Mesenteric fat pad (tissue), 1 donor: ENCODE measurements at regions not wholly inside any gene's neighbourhood (a gene's known extent, or its start where the extent isn't known, plus 50 kb on each side); places are given as distances from the start of the nearest gene placed in this dataset.
"Not testable (repeated sequence)": the region's sequence is repeated elsewhere in the genome, so short reads cannot be mapped to it uniquely, and the experiment has no call there.

Experiments
- DNase-seq: peaks from one replicate; pipeline ENCODE4 v3.0.0-alpha.2; 2020; ENCODE audit warnings: low spot score
- donor health status: DM: yes; HTN: yes; CAD: no.

GRCh38 chr11:81579339-81579738, 1154.3 kb downstream of the FAM181B start:
- DNase-seq, result no peak

DNA sequence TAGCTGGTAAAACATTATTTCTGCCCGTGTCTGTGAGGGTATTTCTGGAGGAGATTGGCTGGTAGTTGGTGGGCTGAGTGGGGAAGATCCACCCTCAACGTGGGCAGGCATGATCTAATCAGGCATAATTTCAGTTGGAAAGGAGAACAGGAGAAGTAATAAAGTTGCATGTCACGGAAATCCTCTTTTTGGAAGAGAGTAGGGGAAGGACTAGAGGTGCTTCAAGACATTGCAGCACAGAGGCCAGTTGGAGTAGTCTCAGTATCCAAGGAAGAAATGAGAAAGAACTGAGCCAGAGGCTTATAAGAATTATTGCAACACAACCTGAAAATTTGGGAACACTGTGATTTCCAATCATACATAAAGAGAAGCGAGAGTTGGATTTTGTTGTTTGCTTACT, 1155.1 kb downstream of the FAM181B start:
- DNase-seq, result no peak

DNA sequence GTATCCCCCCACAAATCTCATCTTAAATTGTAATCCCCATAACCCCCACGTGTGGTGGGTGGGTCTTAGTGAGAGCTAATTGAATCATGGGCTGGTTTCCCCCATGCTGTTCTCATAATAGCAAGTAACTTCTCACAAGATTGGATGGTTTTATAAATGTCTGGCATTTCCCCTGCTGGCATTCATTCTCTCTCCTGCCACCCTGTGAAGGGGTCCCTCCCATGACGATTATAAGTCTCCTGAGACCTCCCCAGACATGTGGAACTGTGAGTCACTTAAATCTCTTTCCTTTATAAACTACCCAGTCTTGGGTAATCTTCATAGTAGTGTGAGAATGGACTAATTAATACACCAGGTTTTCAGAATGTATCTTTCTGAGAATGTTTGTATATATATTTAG, 1159.4 kb downstream of the FAM181B start:
- no peak for DNase-seq

- DNase-seq, result no peak
Measured at GRCh38 chr11:81573367-81573766, 1160.3 kb downstream of the FAM181B start.

DNA sequence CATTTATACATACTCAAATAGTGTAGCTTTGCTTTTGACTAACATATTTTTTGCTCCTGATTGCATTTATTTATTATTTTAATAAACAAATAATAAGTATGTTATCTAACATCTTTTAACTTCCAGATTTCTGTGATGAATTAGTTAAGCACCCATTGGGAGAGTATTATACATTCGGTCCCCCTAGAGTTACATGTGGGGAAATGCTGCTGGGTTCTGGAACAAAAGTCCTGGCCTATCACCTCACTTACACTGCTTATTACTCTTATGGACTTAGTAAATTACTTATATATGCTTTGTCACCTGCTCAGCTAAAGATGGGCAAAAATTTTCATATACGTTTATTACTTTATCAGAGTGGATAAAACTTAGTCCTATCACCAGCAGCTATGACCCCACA, 1163.0 kb downstream of the FAM181B start:
- DNase-seq, result no peak

GRCh38 chr11:81569999-81570398, 1163.7 kb downstream of the FAM181B start:
- DNase-seq, result no peak

DNA sequence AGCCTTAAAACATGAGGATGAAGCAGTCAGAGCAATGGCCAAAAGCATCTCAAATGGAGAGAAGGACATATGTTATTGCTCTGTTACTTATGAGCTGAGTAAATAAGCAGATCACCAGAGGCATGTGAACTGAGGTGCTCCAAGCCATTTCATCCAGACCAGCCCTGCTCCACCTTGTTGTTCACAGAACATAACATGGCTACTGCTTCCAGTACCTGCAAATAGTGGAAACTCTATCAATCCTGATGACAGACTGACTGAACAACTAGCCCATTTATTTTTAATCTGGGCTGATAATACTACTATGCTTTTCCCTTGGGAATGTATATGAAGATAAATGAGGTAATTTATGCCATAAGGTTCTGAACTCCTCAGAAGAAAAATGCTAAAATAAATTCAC, 1164.7 kb downstream of the FAM181B start:
- no peak for DNase-seq

DNA sequence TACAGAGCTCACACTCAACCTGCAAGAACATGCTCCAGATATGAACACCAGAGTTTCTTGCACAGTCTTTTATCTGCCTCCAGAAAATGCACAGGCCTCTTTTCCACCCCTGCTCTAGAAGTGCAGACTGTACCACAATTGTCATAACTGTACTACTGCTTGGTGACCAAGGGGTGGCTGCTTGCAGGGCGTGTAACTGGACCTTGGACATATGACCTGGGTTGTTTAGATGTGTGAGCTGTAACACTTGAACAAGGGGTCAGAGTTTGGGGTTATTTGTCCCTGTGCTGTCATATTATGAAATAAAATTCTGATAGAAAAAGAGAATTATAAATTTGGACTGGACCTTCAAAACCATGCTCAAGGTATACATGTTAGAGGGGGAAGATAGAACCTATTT, 1185.5 kb downstream of the FAM181B start:
- DNase-seq, result no peak

GRCh38 chr11:81539806-81540205, 1193.9 kb downstream of the FAM181B start:
- not testable (repeated sequence) for DNase-seq

DNA sequence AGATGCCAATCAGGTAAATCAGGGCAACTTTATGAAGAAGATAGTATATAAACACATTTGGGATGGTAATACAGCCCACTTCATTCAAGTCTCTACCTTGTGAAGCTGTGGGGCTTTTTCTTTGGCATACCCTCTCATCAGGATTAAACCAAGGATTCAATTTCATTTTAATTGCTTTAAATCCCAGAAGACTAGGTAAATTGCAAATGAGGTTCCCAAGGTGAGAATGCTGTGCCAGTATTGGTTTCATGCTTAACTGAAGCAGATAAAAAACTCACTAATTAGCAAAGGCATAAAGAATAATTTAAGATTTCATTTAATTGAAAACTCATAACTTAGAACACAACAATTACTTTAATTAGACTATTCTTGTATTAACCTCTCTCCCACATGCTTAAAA, 1218.1 kb downstream of the FAM181B start:
- no peak for DNase-seq

DNA sequence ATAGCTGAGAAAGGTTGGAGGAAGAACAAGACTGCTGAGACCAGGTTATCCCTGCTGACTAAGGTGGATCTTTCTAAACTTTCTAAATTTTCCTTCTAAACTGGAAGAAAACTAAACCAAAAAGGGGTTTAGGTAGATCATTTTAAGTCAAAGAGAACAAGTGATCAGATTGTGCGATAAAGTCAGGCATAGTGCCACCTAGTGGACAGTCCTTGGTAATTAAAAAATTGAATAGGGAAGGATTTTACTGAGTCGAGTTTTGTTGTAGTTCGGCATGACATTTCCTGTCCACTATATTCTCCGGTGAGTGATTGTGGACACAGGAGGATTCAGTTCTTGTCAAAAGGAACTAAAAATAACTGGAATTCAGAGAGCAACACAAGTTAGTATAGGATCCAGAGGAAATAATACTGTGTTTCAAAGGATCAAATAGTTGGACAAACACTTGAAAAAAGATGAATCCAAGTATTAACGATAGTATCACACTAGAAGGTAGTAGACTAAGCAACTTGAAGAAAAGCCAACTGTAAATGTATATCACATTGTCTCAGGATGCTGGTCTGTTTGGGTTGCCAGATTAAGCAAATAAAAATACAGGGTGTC, 1236.4 kb downstream of the FAM181B start:
- DNase-seq, result no peak

DNA sequence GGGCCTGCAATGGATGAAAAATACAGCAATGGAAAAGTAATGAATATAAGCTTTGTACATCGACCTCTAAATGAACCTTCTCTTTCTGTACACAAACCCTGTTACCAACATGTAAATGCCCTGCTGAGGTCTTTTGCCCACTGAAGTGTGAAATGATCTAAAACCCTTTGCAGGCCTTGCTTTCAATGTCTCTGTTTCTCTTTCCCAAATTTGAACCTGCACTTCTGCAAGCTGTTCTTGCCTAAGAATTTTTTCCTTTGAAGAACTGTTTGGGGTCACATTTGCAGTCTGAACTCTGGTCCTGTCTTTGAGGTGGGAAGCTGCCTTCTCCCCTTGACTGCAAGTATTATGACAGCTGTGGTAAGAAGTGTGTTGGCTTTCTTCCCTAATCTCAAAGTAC, 1237.1 kb downstream of the FAM181B start:
- DNase-seq, result no peak

GRCh38 chr11:81495699-81496292, 1237.9 kb downstream of the FAM181B start:
- no peak for DNase-seq

GRCh38 chr11:81494431-81494830, 1239.2 kb downstream of the FAM181B start:
- no peak for DNase-seq

GRCh38 chr11:81492923-81493445, 1240.7 kb downstream of the FAM181B start:
- no peak for DNase-seq

DNA sequence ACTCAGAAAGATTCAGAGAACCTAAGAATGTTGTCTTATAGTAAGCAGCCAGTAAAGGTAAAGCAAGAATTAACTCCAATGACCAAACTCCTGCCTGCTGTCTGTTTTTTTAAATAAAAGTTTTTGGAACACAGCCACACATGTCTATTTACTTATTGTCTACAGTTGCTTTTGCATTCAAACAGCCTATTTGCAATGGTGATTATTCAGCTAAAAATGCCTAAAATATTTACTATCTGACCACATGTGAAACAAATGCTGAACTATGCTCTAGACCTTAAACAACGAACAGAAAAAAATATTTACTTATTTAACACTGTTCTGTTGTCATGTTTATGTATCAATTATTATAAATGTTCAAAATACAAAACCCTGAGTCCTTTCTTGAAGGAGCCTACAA, 1246.6 kb downstream of the FAM181B start:
- DNase-seq, result no peak

- DNase-seq, result no peak
Measured at GRCh38 chr11:81484196-81484595, 1249.5 kb downstream of the FAM181B start.

DNA sequence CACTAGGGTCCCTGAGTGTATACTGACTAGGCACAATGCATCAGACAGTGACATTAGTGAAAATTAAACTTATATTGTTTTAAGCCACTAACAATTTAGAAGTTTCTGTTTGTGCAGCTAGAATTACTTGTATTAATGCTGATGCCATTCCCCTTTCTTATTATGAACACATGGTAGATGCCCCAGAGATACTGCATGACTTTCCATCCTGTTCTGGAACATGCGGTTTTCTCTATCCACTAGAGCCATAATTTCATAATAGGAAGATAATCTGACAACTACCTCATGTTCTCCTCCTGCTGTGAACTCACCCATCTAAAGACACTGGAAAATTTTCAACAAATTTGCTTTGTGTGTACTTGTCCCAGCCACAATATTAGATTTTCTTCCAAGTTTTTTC, 1256.4 kb downstream of the FAM181B start:
- no peak for DNase-seq

- no peak for DNase-seq
Measured at GRCh38 chr11:81476345-81476744, 1257.3 kb downstream of the FAM181B start.

DNA sequence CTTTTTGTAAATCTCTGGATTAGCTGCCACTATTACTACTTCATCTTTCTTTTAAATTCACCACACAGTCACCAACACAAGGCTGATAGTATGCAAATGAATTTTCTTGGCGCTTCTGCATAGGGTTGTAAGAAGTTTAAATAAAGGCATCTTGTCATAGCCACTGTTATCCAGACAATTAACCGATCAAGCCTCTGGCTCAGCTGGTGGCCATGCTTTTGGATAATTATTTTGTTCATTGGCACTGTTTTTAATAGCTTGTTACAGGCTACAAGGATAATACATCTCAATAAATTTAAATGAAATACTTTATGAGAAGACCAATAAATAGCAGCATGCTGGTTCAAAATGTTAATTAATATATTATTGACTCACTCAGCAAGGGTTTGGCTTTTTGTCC, 1261.0 kb downstream of the FAM181B start:
- DNase-seq, result no peak

DNA sequence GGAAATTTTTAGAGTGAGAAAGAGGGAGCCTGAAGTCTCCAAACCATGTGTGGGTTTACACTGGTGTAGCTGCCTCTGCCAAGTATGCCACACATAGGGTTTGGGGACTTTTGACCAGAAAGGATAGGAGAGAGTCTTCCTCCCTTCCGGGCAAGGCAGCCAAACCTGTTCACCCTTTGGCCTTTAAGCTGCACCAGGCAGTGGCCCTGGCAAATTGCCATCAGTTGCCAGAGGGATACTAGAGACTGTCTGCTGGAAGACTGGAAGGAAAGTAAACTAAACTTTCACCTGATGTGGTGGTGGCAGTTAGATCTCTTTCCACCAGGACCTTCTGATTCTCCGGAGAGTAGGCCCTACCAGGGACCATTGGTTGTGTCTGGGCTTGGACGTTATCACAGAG, 1263.2 kb downstream of the FAM181B start:
- DNase-seq, result no peak

- no peak for DNase-seq
Measured at GRCh38 chr11:81459766-81460306, 1273.8 kb downstream of the FAM181B start.

DNA sequence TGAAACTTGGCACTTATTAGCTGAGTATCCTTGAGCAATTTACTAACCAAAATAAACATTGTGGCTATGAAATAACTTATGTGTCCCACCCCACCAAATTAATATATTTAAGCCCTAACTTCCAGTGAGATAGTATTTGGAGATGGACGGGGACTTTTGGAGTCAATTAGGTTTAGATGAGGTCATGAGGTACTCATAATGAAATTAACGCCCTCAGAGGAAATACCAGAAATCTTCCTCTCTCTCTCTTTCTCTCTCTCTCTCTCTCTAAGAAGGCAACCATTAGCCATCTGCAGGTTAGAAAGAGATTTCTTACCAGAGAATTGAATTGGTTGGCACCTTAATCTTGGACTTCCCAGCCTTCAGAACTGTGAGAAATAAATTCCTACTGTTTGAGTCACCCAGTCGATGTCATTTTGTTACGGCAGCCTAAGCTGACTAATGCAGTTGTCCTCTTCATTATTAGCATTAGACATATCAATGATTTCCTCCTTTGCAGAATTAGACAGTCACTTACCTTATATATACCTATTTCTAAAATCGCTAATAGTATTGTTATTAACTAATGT, 1284.0 kb downstream of the FAM181B start:
- no peak for DNase-seq
